ENCODE measurements at regions not wholly inside any gene's neighbourhood (a gene's known extent, or its start where the extent isn't known, plus 50 kb on each side); places are given as distances from the start of the nearest gene placed in this dataset.

GRCh38 chr2:235146871-235147565, 195.2 kb downstream of the SH3BP4 start:
- CTCF ChIA-PET: interaction anchor here (0.7 to 1.0 kb wide), 3 partner anchors 11 to 849 kb away, joined by 3 read pairs; no protein-coding TSS in a partner anchor
- POLR2A ChIA-PET: no interaction called here
- Histone ChIP-seq H3K4me1 (ENCODE audit: control extremely low read depth in 1 of 4, control insufficient read depth in 4 of 4, insufficient read depth in 4 of 4, low read length in 3 of 4) (no peaks in the 10 kb centered on the region), H3K27ac (ENCODE audit: insufficient read depth in 1 of 2, low read depth in 1 of 2, low read length in 2 of 2, poor library complexity in 1 of 2, severe bottlenecking in 2 of 2) (no peak overlapping the region), H3K9me3 (ENCODE audit: control extremely low read depth in 1 of 5, control insufficient read depth in 4 of 5, insufficient read depth in 2 of 5, low read depth in 1 of 5, low read length in 4 of 5) (no peaks in the 10 kb centered on the region), H3K27me3 (replicated peaks in 2 of 5; ENCODE audit: control insufficient read depth in 4 of 5, insufficient read depth in 5 of 5, low read length in 4 of 5) (peaks cover 2 to 67% (median 21%) of the 10 kb centered on the region in 5 experiments), H3K36me3 (ENCODE audit: control insufficient read depth in 4 of 4, insufficient read depth in 4 of 4, low read length in 3 of 4) (no peaks in the 10 kb centered on the region), H3K4me3 (ENCODE audit: control insufficient read depth in 1 of 7, extremely low read depth in 1 of 7, insufficient read depth in 4 of 7, low read depth in 2 of 7, low read length in 6 of 7) (no peak overlapping the region)
- DNase-seq: no peak
- 92% methylated on average over 9 of the region's 16 CpGs for WGBS (ENCODE audit: insufficient coverage)

GRCh38 chr2:235148201-235149170, 196.7 kb downstream of the SH3BP4 start:
- DNase-seq: no peak
- ChIA-PET POLR2A (no interaction called here), CTCF (interaction anchor here (1.0 kb wide), 1 partner anchor 13 kb away, joined by 3 read pairs; no protein-coding TSS in a partner anchor)
- Histone ChIP-seq H3K27me3 (replicated peaks in 2 of 5; ENCODE audit: control insufficient read depth in 4 of 5, insufficient read depth in 5 of 5, low read length in 4 of 5) (peaks cover 2 to 67% (median 23%) of the 10 kb centered on the region in 5 experiments), H3K4me3 (ENCODE audit: control insufficient read depth in 1 of 7, extremely low read depth in 1 of 7, insufficient read depth in 4 of 7, low read depth in 2 of 7, low read length in 6 of 7) (no peak overlapping the region), H3K36me3 (ENCODE audit: control insufficient read depth in 4 of 4, insufficient read depth in 4 of 4, low read length in 3 of 4) (no peaks in the 10 kb centered on the region), H3K9me3 (ENCODE audit: control extremely low read depth in 1 of 5, control insufficient read depth in 4 of 5, insufficient read depth in 2 of 5, low read depth in 1 of 5, low read length in 4 of 5) (no peaks in the 10 kb centered on the region), H3K4me1 (ENCODE audit: control extremely low read depth in 1 of 4, control insufficient read depth in 4 of 4, insufficient read depth in 4 of 4, low read length in 3 of 4) (no peaks in the 10 kb centered on the region), H3K27ac (ENCODE audit: insufficient read depth in 1 of 2, low read depth in 1 of 2, low read length in 2 of 2, poor library complexity in 1 of 2, severe bottlenecking in 2 of 2) (no peak overlapping the region)
- WGBS (ENCODE audit: insufficient coverage): 80% methylated on average over 4 of the region's 7 CpGs

GRCh38 chr2:235149240-235149659, 197.4 kb downstream of the SH3BP4 start:
- no peak for DNase-seq
- Histone ChIP-seq H3K27me3 (replicated peaks in 2 of 5; ENCODE audit: control insufficient read depth in 4 of 5, insufficient read depth in 5 of 5, low read length in 4 of 5) (peaks cover 0 to 64% (median 19%) of the 10 kb centered on the region in 5 experiments), H3K9me3 (ENCODE audit: control extremely low read depth in 1 of 5, control insufficient read depth in 4 of 5, insufficient read depth in 2 of 5, low read depth in 1 of 5, low read length in 4 of 5) (no peaks in the 10 kb centered on the region), H3K4me3 (ENCODE audit: control insufficient read depth in 1 of 7, extremely low read depth in 1 of 7, insufficient read depth in 4 of 7, low read depth in 2 of 7, low read length in 6 of 7) (no peak overlapping the region), H3K27ac (ENCODE audit: insufficient read depth in 1 of 2, low read depth in 1 of 2, low read length in 2 of 2, poor library complexity in 1 of 2, severe bottlenecking in 2 of 2) (no peak overlapping the region), H3K36me3 (ENCODE audit: control insufficient read depth in 4 of 4, insufficient read depth in 4 of 4, low read length in 3 of 4) (no peaks in the 10 kb centered on the region), H3K4me1 (ENCODE audit: control extremely low read depth in 1 of 4, control insufficient read depth in 4 of 4, insufficient read depth in 4 of 4, low read length in 3 of 4) (no peaks in the 10 kb centered on the region)
- POLR2A ChIA-PET: no interaction called here
- WGBS (ENCODE audit: insufficient coverage): 51% methylated on average over 2 of the region's 4 CpGs
- CTCF ChIA-PET: no interaction called here

GRCh38 chr2:235149736-235150135, 197.9 kb downstream of the SH3BP4 start:
- Histone ChIP-seq H3K27ac (ENCODE audit: insufficient read depth in 1 of 2, low read depth in 1 of 2, low read length in 2 of 2, poor library complexity in 1 of 2, severe bottlenecking in 2 of 2) (no peak overlapping the region), H3K27me3 (replicated peaks in 2 of 5; ENCODE audit: control insufficient read depth in 4 of 5, insufficient read depth in 5 of 5, low read length in 4 of 5) (peaks cover 0 to 63% (median 14%) of the 10 kb centered on the region in 5 experiments), H3K4me3 (ENCODE audit: control insufficient read depth in 1 of 7, extremely low read depth in 1 of 7, insufficient read depth in 4 of 7, low read depth in 2 of 7, low read length in 6 of 7) (no peak overlapping the region), H3K4me1 (ENCODE audit: control extremely low read depth in 1 of 4, control insufficient read depth in 4 of 4, insufficient read depth in 4 of 4, low read length in 3 of 4) (no peaks in the 10 kb centered on the region), H3K36me3 (ENCODE audit: control insufficient read depth in 4 of 4, insufficient read depth in 4 of 4, low read length in 3 of 4) (no peaks in the 10 kb centered on the region), H3K9me3 (ENCODE audit: control extremely low read depth in 1 of 5, control insufficient read depth in 4 of 5, insufficient read depth in 2 of 5, low read depth in 1 of 5, low read length in 4 of 5) (no peaks in the 10 kb centered on the region)
- DNase-seq: no peak
- ChIA-PET POLR2A (no interaction called here), CTCF (no interaction called here)
- WGBS (ENCODE audit: insufficient coverage): 75% methylated on average over 1 of the region's 1 CpG

DNA sequence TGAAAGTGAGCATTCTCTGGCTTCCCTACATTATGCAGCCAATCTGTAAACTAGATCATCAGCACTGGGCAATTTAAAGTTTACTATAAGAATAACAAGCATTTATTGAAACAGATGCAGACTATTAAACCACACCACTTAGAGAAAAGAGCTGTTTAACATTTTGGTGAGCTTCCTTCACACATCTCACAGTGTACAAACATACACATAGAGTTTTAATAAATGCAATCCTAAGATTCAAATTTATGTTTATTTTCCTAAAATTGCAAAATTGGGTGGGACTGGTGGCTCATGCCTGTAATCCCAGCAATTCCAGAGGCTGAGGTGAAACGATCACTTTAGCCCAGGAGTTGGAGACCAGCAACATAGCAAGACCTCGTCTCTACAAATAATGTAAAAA, 199.3 kb downstream of the SH3BP4 start:
- peaks cover 0 to 64% (median 11%) of the 10 kb centered on the region in 5 experiments for H3K27me3 ChIP-seq (replicated peaks in 2 of 5; ENCODE audit: control insufficient read depth in 4 of 5, insufficient read depth in 5 of 5, low read length in 4 of 5)
- no peaks in the 10 kb centered on the region for H3K36me3 ChIP-seq (ENCODE audit: control insufficient read depth in 4 of 4, insufficient read depth in 4 of 4, low read length in 3 of 4)
- WGBS (ENCODE audit: insufficient coverage): 100% methylated on average over 2 of the region's 2 CpGs
- DNase-seq: no peak
- H3K9me3 ChIP-seq (ENCODE audit: control extremely low read depth in 1 of 5, control insufficient read depth in 4 of 5, insufficient read depth in 2 of 5, low read depth in 1 of 5, low read length in 4 of 5): no peaks in the 10 kb centered on the region
- H3K4me3 ChIP-seq (ENCODE audit: control insufficient read depth in 1 of 7, extremely low read depth in 1 of 7, insufficient read depth in 4 of 7, low read depth in 2 of 7, low read length in 6 of 7): no peak overlapping the region
- ChIA-PET POLR2A (no interaction called here), CTCF (no interaction called here)
- no peak overlapping the region for H3K27ac ChIP-seq (ENCODE audit: insufficient read depth in 1 of 2, low read depth in 1 of 2, low read length in 2 of 2, poor library complexity in 1 of 2, severe bottlenecking in 2 of 2)
- no peaks in the 10 kb centered on the region for H3K4me1 ChIP-seq (ENCODE audit: control extremely low read depth in 1 of 4, control insufficient read depth in 4 of 4, insufficient read depth in 4 of 4, low read length in 3 of 4)

- Histone ChIP-seq H3K27me3 (replicated peaks in 2 of 5; ENCODE audit: control insufficient read depth in 4 of 5, insufficient read depth in 5 of 5, low read length in 4 of 5) (peaks cover 0 to 65% (median 14%) of the 10 kb centered on the region in 5 experiments), H3K27ac (ENCODE audit: insufficient read depth in 1 of 2, low read depth in 1 of 2, low read length in 2 of 2, poor library complexity in 1 of 2, severe bottlenecking in 2 of 2) (no peak overlapping the region), H3K4me3 (ENCODE audit: control insufficient read depth in 1 of 7, extremely low read depth in 1 of 7, insufficient read depth in 4 of 7, low read depth in 2 of 7, low read length in 6 of 7) (no peak overlapping the region), H3K9me3 (ENCODE audit: control extremely low read depth in 1 of 5, control insufficient read depth in 4 of 5, insufficient read depth in 2 of 5, low read depth in 1 of 5, low read length in 4 of 5) (peaks cover 0 to 10% (median 0%) of the 10 kb centered on the region in 5 experiments), H3K36me3 (ENCODE audit: control insufficient read depth in 4 of 4, insufficient read depth in 4 of 4, low read length in 3 of 4) (no peaks in the 10 kb centered on the region), H3K4me1 (ENCODE audit: control extremely low read depth in 1 of 4, control insufficient read depth in 4 of 4, insufficient read depth in 4 of 4, low read length in 3 of 4) (no peaks in the 10 kb centered on the region)
- 58% methylated on average over 1 of the region's 5 CpGs for WGBS (ENCODE audit: insufficient coverage)
- no peak for DNase-seq
- POLR2A ChIA-PET: no interaction called here
- CTCF ChIA-PET: no interaction called here
Observed at GRCh38 chr2:235155163-235155562, 203.3 kb downstream of the SH3BP4 start.

- Histone ChIP-seq H3K36me3 (ENCODE audit: control insufficient read depth in 4 of 4, insufficient read depth in 4 of 4, low read length in 3 of 4) (no peaks in the 10 kb centered on the region), H3K9me3 (ENCODE audit: control extremely low read depth in 1 of 5, control insufficient read depth in 4 of 5, insufficient read depth in 2 of 5, low read depth in 1 of 5, low read length in 4 of 5) (peaks cover 0 to 10% (median 0%) of the 10 kb centered on the region in 5 experiments), H3K27ac (ENCODE audit: insufficient read depth in 1 of 2, low read depth in 1 of 2, low read length in 2 of 2, poor library complexity in 1 of 2, severe bottlenecking in 2 of 2) (no peak overlapping the region), H3K4me1 (ENCODE audit: control extremely low read depth in 1 of 4, control insufficient read depth in 4 of 4, insufficient read depth in 4 of 4, low read length in 3 of 4) (no peaks in the 10 kb centered on the region), H3K27me3 (replicated peaks in 2 of 5; ENCODE audit: control insufficient read depth in 4 of 5, insufficient read depth in 5 of 5, low read length in 4 of 5) (peaks cover 0 to 61% (median 10%) of the 10 kb centered on the region in 5 experiments), H3K4me3 (ENCODE audit: control insufficient read depth in 1 of 7, extremely low read depth in 1 of 7, insufficient read depth in 4 of 7, low read depth in 2 of 7, low read length in 6 of 7) (no peak overlapping the region)
- ChIA-PET CTCF (no interaction called here), POLR2A (no interaction called here)
- DNase-seq: no peak
- 94% methylated on average over 4 of the region's 5 CpGs for WGBS (ENCODE audit: insufficient coverage)
Observed at GRCh38 chr2:235156055-235156454, 204.2 kb downstream of the SH3BP4 start.

All from common myeloid progenitor, CD34-positive (primary cell).